DMS53 (cell line): ENCODE measurements at regions not wholly inside any gene's neighbourhood (a gene's known extent, or its start where the extent isn't known, plus 50 kb on each side); places are given as distances from the start of the nearest gene placed in this dataset.
"Not testable (repeated sequence)": the region's sequence is repeated elsewhere in the genome, so short reads cannot be mapped to it uniquely, and the experiment has no call there.

ENCODE experiments used
- DNase-seq: peaks from one replicate; lab custom pipeline; 2025; lab: John Stamatoyannopoulos, UW

- peak; percentile 2 for DNase-seq
Measured at GRCh38 chr4:123600987-123601904, 204.7 kb downstream of the SPRY1 start.

DNA sequence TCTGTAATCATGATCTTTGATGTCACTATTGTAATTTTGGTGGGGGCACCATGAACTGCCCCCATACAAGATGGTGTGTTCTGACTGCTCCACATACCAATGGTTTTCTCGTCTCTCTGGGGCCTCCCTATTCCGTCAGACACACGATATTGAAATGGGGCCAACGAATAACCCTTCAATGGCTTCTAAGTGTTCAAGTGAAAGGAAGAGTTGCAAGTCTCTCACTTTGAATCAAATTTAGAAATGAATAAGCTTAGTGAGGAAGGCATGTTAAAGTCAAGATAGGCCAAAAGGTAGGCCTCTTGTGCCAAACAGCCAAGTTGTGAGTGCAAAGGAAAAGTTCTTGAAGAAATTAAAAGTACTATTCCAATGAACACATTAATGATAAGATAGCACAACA is 205.4 kb downstream of the SPRY1 start:
- DNase-seq, result no peak

- peak; percentile 38 for DNase-seq
Measured at GRCh38 chr4:123603165-123603564, 206.6 kb downstream of the SPRY1 start.

GRCh38 chr4:123605797-123606196 is 209.2 kb downstream of the SPRY1 start:
- DNase-seq, result not testable (repeated sequence)

- DNase-seq, result no peak
Measured at GRCh38 chr4:123606336-123606735, 209.7 kb downstream of the SPRY1 start.

- DNase-seq, result no peak
Measured at GRCh38 chr4:123606946-123607542, 210.4 kb downstream of the SPRY1 start.

GRCh38 chr4:123609829-123610228 is 213.2 kb downstream of the SPRY1 start:
- no peak for DNase-seq

DNA sequence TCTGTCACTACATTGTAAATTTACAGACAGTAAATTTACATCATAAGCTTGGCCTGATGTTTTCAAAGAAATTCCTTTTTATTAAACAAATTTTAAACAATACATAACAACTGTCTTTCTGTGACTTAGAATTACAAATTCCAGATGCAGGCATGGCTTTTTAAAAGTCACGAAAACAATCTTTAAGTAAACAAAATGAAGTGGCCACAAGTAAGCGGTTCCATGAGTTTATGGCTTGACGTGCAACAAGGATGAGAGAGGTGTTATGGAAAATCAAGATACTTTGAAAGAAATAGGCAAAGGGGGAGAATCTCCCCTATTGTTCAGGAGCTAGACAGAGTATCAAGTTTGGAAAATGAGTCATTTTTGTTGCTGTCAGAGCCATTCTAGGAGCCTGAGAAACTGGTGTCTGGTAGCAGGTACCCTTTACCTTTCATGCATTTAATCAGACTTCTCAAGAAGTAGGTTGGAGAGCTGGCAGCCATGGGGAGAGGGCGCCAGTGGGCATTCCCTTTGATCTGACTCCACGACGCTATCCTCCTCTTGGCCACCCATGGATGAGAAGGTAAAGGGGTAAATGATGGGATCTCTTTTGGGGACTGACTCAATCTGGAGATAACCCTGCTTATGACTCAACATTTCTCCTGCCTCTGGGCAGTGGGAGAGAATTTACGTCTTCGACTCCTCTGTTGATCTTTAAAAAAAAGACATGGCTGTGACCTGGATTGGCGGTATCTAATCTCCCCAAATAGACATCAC is 217.2 kb downstream of the SPRY1 start:
- peak; percentile 29 for DNase-seq

DNA sequence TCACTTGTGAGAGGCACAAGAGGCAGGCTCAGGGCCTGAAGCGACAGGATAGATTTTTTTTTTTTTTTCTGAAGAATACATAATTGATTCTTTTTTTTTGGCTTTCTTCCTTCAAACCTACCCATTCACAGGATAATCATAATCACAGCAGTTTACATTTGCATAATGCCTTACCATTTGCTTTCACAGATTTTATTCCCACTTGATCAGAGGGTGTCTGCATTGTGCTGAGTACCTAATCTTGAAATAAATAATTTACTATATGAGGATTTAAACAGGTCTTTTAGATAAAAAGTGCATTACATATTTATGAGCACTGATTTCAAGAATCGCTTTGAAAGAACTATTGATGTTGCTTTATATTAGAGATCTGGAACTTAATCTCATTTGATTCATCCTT is 219.3 kb downstream of the SPRY1 start:
- DNase-seq, result no peak

DNA sequence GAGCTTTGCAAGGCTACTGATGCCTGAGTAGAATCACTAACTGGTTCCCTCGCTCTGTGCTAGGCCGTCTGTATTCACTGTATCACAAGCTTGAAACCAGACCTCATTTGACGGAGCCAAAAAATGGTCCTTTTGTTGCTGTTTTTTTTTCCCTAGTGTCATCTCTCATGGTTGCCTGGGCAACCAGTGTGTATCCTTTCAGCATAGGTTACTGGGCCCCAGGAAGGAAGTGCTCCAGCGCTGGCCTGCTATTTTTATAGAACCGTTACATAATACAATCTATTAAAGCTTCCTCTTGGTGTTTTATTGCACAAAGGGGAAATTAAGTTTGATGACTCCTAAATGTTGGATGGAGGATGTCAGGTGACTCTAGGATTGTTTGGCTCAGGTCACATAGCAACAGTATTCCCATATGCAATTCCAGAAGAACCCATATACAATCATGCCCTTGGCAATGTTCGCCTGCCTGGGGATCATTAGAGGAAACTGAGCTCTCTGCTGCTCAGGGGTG is 220.4 kb downstream of the SPRY1 start:
- peak; percentile 86 for DNase-seq

GRCh38 chr4:123617791-123618190 is 221.2 kb downstream of the SPRY1 start:
- no peak for DNase-seq

- DNase-seq, result no peak
Measured at GRCh38 chr4:123618606-123619005, 222.0 kb downstream of the SPRY1 start.

- DNase-seq, result no peak
Measured at GRCh38 chr4:123619326-123619725, 222.7 kb downstream of the SPRY1 start.

- DNase-seq, result peak; percentile 27
Measured at GRCh38 chr4:123619895-123620294, 223.3 kb downstream of the SPRY1 start.

DNA sequence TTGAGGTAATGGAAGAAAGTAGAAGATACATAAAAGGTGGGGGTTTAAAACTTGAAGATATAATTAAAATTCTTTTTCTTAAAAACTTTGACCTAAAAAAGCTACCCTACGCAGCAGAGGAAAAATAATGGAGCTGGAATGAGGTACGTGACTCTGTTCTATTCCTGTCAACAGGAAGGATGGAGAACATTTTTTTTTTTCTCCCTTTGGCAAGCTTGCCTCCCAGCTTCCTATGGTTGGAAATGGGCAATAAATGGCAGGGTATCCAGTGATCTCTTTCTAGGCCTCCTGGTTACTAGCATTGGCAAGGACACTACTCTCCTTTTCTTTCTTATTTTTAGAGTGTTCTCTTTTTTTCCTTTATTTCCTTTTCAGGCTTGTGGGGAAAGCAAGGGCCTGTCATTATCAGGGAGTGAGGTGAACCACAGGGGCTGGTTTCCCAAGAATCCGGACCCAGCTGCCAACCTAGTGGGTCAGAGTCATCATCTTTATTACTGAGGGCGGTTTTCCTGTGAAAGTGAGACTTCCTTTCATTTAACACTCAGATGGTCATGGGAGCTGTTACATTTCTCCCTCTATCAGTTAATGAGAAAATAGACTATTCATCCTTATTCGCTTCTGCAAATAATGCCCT is 224.6 kb downstream of the SPRY1 start:
- no peak for DNase-seq

DNA sequence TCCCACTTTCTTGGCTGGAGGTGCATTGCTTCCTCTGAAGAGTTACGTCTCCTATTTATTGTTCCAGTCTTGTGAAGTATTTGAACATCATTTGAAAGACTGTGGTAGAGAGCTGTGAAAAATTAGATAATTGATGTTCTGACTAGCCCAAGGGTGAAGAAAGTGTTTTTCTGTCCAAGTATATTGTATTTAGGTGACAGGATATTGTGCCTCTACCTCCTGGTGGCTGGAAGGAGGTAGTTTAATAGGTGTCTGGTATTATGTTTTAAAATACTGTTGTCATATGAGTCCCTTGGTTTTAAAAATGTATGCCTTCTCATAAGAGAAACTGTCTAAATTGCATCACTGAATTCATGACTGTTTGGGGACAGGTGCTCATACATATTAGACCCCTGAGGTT is 226.0 kb downstream of the SPRY1 start:
- peak; percentile 1 for DNase-seq

- no peak for DNase-seq
Measured at GRCh38 chr4:123623611-123624010, 227.0 kb downstream of the SPRY1 start.

GRCh38 chr4:123624959-123625358 is 228.4 kb downstream of the SPRY1 start:
- DNase-seq, result peak; percentile 32

DNA sequence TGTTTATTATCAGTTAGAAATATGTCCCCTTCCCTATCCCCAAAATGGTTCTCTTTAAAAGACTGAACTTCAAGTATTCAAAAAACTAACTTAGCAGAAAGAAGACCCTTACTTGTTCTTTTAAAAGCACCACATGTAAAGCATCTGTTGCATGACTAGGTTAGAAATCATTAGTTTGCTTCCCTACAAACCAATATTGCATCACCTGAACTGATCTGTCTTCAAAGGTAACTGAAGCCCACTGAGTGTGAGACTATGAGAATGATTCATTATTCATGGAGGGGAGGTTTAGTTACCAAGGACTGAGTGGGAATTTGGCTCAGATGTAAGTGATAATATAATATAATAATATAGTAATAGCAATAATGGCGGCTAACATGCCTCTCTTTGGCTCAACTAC is 231.7 kb downstream of the SPRY1 start:
- no peak for DNase-seq

DNA sequence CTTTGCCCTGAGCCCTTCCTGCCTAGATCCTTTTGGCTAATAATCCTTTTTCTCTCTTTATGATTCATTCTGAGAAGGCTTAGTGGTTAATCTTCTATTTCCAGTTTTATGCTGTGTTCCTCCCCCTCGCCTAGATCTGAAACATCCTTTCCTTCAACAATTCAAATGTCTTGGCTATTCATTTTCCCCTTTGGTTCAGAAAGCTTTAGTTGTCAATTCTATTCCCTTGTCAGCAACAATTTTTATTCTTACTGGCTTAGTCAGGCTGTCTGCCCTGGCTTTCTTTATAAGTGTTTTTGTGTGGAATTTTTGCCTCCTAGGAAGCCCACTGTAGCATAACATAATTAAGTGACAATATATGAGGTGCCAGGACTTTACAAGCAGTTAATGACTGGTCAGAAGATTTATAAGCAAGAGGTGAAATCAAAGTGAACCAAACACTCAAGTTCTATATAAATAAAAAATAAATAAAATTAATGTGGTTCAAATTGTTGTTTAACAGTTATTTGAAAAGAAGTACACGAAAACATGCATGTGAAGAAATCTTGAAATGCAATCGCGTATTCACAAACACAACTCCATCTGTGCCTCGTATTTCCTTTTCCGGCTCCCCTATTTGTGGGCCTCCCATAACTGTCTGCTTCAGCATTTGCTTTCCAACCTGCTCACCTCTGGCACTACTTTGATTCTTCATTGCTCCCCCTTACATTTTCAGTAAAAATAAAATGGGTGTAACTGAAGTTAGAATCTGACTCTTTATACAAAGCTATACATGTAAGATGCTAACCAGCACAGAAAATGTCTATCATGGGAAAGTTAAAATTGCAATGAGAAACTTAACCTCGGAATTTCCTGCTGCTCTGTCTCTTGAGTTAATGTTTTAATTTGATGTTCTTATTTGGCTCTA is 235.4 kb downstream of the SPRY1 start:
- DNase-seq, result no peak

- DNase-seq, result no peak
Measured at GRCh38 chr4:123632693-123633030, 236.1 kb downstream of the SPRY1 start.
